ENCODE measurements at regions not wholly inside any gene's neighbourhood (a gene's known extent, or its start where the extent isn't known, plus 50 kb on each side); places are given as distances from the start of the nearest gene placed in this dataset.

DNA sequence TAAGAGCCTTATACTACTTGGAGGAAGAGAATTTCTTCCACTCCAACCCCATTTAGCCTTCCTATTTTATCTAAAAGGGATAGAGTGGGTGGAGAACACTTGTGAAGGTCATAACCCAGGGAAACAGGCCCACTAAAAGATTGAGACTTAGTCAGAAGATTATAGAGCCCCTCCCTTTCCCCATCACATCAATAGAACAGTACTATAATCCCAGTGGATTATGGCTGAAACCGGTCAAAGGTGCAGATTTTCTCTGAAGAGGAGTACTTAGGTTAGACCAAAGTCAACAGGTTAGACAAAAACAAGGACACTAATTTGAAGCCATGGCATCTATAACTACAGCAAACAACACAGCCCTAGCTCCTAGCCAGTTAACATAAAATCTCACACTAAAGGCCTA is 330.9 kb upstream of the NOX3 start (continued):
- TF ChIP-seq, protein P1, sequence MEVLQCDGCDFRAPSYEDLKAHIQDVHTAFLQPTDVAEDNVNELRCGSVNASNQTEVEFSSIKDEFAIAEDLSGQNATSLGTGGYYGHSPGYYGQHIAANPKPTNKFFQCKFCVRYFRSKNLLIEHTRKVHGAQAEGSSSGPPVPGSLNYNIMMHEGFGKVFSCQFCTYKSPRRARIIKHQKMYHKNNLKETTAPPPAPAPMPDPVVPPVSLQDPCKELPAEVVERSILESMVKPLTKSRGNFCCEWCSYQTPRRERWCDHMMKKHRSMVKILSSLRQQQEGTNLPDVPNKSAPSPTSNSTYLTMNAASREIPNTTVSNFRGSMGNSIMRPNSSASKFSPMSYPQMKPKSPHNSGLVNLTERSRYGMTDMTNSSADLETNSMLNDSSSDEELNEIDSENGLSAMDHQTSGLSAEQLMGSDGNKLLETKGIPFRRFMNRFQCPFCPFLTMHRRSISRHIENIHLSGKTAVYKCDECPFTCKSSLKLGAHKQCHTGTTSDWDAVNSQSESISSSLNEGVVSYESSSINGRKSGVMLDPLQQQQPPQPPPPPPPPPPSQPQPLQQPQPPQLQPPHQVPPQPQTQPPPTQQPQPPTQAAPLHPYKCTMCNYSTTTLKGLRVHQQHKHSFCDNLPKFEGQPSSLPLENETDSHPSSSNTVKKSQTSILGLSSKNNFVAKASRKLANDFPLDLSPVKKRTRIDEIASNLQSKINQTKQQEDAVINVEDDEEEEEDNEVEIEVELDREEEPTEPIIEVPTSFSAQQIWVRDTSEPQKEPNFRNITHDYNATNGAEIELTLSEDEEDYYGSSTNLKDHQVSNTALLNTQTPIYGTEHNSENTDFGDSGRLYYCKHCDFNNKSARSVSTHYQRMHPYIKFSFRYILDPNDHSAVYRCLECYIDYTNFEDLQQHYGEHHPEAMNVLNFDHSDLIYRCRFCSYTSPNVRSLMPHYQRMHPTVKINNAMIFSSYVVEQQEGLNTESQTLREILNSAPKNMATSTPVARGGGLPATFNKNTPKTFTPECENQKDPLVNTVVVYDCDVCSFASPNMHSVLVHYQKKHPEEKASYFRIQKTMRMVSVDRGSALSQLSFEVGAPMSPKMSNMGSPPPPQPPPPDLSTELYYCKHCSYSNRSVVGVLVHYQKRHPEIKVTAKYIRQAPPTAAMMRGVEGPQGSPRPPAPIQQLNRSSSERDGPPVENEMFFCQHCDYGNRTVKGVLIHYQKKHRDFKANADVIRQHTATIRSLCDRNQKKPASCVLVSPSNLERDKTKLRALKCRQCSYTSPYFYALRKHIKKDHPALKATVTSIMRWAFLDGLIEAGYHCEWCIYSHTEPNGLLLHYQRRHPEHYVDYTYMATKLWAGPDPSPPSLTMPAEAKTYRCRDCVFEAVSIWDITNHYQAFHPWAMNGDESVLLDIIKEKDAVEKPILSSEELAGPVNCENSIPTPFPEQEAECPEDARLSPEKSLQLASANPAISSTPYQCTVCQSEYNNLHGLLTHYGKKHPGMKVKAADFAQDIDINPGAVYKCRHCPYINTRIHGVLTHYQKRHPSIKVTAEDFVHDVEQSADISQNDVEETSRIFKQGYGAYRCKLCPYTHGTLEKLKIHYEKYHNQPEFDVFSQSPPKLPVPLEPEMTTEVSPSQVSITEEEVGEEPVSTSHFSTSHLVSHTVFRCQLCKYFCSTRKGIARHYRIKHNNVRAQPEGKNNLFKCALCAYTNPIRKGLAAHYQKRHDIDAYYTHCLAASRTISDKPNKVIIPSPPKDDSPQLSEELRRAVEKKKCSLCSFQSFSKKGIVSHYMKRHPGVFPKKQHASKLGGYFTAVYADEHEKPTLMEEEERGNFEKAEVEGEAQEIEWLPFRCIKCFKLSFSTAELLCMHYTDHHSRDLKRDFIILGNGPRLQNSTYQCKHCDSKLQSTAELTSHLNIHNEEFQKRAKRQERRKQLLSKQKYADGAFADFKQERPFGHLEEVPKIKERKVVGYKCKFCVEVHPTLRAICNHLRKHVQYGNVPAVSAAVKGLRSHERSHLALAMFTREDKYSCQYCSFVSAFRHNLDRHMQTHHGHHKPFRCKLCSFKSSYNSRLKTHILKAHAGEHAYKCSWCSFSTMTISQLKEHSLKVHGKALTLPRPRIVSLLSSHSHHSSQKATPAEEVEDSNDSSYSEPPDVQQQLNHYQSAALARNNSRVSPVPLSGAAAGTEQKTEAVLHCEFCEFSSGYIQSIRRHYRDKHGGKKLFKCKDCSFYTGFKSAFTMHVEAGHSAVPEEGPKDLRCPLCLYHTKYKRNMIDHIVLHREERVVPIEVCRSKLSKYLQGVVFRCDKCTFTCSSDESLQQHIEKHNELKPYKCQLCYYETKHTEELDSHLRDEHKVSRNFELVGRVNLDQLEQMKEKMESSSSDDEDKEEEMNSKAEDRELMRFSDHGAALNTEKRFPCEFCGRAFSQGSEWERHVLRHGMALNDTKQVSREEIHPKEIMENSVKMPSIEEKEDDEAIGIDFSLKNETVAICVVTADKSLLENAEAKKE (CRISPR knock-in tag; IDR thresholded peaks at IDR 0.05): no peak
- no peak for TF ChIP-seq ZNF114 (CRISPR knock-in tag; IDR thresholded peaks at IDR 0.05)
- no peak for TF ChIP-seq NANOG (IDR thresholded peaks at IDR 0.05; ENCODE audit: borderline replicate concordance)
- no peak for TF ChIP-seq POLR2AphosphoS5 (IDR thresholded peaks at IDR 0.05; ENCODE audit: low read depth)
- TF ChIP-seq, protein P2, sequence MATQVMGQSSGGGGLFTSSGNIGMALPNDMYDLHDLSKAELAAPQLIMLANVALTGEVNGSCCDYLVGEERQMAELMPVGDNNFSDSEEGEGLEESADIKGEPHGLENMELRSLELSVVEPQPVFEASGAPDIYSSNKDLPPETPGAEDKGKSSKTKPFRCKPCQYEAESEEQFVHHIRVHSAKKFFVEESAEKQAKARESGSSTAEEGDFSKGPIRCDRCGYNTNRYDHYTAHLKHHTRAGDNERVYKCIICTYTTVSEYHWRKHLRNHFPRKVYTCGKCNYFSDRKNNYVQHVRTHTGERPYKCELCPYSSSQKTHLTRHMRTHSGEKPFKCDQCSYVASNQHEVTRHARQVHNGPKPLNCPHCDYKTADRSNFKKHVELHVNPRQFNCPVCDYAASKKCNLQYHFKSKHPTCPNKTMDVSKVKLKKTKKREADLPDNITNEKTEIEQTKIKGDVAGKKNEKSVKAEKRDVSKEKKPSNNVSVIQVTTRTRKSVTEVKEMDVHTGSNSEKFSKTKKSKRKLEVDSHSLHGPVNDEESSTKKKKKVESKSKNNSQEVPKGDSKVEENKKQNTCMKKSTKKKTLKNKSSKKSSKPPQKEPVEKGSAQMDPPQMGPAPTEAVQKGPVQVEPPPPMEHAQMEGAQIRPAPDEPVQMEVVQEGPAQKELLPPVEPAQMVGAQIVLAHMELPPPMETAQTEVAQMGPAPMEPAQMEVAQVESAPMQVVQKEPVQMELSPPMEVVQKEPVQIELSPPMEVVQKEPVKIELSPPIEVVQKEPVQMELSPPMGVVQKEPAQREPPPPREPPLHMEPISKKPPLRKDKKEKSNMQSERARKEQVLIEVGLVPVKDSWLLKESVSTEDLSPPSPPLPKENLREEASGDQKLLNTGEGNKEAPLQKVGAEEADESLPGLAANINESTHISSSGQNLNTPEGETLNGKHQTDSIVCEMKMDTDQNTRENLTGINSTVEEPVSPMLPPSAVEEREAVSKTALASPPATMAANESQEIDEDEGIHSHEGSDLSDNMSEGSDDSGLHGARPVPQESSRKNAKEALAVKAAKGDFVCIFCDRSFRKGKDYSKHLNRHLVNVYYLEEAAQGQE (IDR thresholded peaks at IDR 0.05; ENCODE audit: unreplicated experiment): no peak
- TF ChIP-seq JUNB (IDR thresholded peaks at IDR 0.05; ENCODE audit: unreplicated experiment): no peak
- TF ChIP-seq, protein P3, sequence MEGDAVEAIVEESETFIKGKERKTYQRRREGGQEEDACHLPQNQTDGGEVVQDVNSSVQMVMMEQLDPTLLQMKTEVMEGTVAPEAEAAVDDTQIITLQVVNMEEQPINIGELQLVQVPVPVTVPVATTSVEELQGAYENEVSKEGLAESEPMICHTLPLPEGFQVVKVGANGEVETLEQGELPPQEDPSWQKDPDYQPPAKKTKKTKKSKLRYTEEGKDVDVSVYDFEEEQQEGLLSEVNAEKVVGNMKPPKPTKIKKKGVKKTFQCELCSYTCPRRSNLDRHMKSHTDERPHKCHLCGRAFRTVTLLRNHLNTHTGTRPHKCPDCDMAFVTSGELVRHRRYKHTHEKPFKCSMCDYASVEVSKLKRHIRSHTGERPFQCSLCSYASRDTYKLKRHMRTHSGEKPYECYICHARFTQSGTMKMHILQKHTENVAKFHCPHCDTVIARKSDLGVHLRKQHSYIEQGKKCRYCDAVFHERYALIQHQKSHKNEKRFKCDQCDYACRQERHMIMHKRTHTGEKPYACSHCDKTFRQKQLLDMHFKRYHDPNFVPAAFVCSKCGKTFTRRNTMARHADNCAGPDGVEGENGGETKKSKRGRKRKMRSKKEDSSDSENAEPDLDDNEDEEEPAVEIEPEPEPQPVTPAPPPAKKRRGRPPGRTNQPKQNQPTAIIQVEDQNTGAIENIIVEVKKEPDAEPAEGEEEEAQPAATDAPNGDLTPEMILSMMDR (conservative IDR thresholded peaks at IDR 0.05; ENCODE audit: low read depth in 2 of 2): no peak
- no peak for TF ChIP-seq CREB1 (CRISPR knock-in tag; IDR thresholded peaks at IDR 0.05; ENCODE audit: low read depth)

All from GM23338 (cell line).